ENCODE measurements at regions not wholly inside any gene's neighbourhood (a gene's known extent, or its start where the extent isn't known, plus 50 kb on each side); places are given as distances from the start of the nearest gene placed in this dataset.
"Not testable (repeated sequence)": the region's sequence is repeated elsewhere in the genome, so short reads cannot be mapped to it uniquely, and the experiment has no call there.

- intact Hi-C loops (cut with micrococcal nuclease), result not testable (repeated sequence)
Observed at GRCh38 chr7:49665963-49666362, 107.5 kb upstream of the VWC2 start.

DNA sequence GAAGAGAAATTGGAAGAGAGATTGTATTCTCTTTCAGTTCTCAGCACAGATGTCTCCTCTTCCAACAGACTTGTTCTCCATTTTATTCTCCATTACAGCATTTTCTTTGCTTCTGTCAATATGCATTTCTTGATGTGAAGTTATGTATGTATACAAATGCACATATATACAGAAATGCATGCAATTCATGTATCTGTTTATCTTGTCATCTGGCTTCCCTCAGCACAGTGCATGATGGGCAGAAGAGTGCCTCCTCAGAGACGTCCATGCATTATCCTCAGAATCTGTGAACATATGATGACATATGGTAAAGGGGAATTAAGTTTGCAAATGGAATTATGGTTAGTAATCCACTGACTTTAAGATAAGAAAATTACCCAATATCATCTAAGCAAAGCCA is 106.7 kb upstream of the VWC2 start:
- intact Hi-C loops (cut with micrococcal nuclease), result no loop called here

DNA sequence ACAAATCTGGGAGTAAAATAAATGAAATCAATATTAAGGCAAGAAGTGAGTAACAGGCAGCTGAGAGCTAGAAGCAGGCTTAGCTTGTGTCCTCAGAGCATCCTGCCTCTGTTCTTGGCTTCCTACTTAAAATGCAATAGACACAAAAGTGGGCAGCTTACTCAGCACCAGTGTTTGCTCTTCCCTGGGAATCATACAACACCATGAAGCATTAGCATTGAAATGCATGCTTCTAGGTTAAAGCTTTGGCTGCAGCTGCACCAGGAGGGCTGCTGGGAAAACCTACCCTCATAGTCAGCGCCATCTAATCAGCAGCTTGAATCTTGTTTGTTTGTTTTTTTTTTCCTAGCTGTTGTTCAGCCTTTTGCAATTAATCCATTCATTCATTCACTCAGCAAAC is 104.2 kb upstream of the VWC2 start:
- intact Hi-C loops (cut with micrococcal nuclease), result no loop called here

GRCh38 chr7:49669692-49670260 is 103.7 kb upstream of the VWC2 start:
- intact Hi-C loops (cut with micrococcal nuclease), result no loop called here

GRCh38 chr7:49670991-49671390 is 102.4 kb upstream of the VWC2 start:
- intact Hi-C loops (cut with micrococcal nuclease), result no loop called here

GRCh38 chr7:49692516-49692915 is 80.9 kb upstream of the VWC2 start:
- intact Hi-C loops (cut with micrococcal nuclease), result no loop called here

GRCh38 chr7:49695971-49696370 is 77.5 kb upstream of the VWC2 start:
- intact Hi-C loops (cut with micrococcal nuclease), result no loop called here

DNA sequence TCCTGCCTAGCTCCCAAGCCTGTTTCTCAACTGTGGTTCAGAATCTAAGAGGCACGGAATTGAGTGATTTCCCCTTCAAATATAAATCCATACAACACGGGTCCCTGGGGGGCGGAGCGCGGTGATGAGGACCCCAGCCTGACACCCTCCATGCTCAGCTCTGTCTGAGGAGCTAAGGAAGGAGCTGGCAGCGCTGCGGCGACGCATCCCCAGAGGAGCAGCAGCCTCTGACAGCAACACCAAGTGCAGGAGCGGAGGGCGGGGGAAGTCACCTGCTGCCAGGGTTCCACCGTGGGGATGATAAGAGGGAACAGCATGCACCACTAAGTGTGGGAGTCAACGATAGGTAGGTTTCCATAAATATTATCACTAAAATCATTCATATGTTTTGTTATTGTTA is 72.6 kb upstream of the VWC2 start:
- intact Hi-C loops (cut with micrococcal nuclease), result no loop called here

DNA sequence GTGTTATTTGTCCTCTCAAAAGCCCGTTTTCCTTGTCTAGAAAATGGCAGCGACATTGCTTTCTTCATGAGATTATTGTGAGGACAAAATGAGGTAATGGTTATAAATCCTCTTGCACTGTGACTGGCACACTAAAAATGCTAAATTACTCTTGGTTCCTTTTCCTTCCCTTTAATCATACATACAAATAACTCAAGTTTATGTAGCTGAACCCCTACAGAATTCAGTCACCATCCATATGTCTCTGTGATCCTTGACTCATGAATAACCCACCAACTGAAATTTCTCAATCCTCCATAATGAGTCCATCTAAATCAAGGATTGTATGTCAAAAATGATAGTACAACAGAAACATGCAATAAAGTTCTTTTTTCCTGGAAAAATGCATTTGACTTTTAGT is 71.3 kb upstream of the VWC2 start:
- intact Hi-C loops (cut with micrococcal nuclease), result no loop called here

GRCh38 chr7:49703337-49703736 is 70.1 kb upstream of the VWC2 start:
- intact Hi-C loops (cut with micrococcal nuclease), result no loop called here

DNA sequence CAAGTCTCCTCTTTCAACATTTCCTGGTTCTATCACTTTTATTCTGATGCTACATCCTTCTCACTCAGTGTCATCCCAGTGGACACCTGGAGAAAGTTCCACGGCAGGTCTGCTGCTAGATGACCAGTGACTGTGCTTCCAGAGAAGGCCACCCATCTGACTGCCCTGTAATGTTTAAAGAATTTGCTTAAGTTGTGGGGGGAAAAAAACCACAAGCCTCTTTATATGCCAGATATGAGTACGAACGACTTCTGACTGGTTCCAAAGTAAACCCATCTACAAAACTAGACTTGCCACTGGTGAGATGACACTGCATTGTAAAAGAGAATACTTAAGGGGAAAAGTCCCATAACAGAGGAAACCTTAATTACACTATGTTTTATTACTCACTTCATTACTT is 69.6 kb upstream of the VWC2 start:
- intact Hi-C loops (cut with micrococcal nuclease), result no loop called here

- intact Hi-C loops (cut with micrococcal nuclease), result no loop called here
Observed at GRCh38 chr7:49706106-49706505, 67.3 kb upstream of the VWC2 start.

DNA sequence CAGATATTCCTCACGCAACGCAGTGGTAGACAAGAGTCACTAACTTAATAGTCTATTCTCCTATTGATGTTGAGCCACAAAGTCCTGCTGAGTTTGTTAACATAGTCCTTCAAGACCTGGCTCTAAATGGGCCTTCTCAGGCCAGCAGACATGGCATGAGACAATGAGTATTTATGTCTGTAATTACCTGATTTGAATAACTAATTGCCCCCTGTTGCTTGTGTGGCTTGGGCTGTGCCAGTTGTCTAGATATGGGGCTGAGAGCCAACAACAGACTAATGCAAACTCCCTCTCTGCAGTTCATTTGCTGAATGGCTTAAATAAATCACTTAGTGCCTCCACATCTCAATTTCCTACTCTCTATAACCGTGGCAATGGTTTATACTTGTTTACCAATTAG is 65.5 kb upstream of the VWC2 start:
- intact Hi-C loops (cut with micrococcal nuclease), result no loop called here

- intact Hi-C loops (cut with micrococcal nuclease), result no loop called here
Observed at GRCh38 chr7:49708590-49708989, 64.8 kb upstream of the VWC2 start.

DNA sequence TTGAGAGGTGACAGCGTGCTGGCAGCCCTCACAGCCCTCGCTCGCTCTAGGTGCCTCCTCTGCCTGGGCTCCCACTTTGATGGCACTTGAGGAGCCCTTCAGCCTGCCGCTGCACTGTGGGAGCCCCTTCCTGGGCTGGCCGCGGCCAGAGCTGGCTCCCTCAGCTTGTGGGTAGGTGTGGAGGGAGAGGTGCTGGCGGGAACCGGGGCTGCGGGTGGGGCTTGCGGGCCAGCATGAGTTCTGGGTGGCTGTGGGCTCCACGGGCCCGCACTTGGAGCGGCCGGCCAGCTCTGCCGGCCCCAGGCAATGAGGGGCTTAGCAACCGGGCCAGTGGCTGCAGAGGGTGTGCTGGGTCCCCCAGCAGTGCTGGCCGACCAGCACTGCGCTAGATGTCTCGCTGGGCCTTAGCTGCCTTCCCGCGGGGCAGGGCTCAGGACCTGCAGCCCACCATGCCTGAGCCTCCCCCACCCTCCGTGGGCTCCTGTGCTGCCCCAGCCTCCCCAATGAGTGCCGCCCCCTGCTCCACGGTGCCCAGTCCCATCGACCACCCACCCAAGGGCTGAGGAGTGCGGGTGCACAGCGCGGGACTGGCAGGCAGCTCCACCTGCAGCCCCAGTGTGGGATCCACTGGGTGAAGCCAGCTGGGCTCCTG is 62.2 kb upstream of the VWC2 start:
- intact Hi-C loops (cut with micrococcal nuclease), result not testable (repeated sequence)

DNA sequence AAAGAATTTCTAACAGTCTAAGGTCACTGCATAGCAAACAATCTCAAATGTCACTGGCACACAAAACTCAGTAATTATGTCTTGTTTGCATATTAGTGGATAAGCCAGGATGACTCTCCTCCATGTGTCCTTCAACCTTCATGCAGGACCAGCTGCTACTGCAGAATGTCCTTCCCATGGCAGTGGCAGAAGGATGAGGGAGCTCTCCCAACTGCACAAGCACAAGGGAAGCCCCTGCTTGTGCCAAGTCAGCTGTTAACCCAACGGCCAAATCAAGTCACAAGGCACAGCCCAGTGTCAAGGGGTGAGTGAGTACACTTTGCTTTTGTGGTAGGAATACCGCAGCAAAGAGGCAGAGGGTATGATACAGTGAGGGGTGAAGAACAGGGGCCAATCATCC is 59.3 kb upstream of the VWC2 start:
- intact Hi-C loops (cut with micrococcal nuclease), result no loop called here

- intact Hi-C loops (cut with micrococcal nuclease), result no loop called here
Observed at GRCh38 chr7:49715486-49715885, 58.0 kb upstream of the VWC2 start.

- intact Hi-C loops (cut with micrococcal nuclease), result no loop called here
Observed at GRCh38 chr7:49717547-49717946, 55.9 kb upstream of the VWC2 start.

DNA sequence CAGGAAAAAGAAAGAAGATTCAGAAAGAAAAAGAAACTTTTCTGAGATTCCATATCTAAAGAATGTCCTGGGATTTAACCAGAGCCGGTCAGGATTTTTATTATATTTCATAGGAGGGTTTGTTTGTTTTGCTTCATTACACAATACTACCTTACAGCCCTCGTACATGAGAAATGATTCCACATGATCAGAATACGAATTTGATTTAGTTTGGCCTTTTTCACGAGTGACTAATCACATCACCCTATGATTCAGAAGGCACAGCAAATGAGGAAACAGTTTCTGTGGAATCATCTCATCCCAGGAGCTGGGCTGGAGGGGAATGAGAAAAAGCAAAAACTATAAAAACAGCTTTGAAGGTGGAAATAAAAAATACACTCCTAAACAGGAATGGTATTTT is 54.7 kb upstream of the VWC2 start:
- intact Hi-C loops (cut with micrococcal nuclease), result no loop called here

DNA sequence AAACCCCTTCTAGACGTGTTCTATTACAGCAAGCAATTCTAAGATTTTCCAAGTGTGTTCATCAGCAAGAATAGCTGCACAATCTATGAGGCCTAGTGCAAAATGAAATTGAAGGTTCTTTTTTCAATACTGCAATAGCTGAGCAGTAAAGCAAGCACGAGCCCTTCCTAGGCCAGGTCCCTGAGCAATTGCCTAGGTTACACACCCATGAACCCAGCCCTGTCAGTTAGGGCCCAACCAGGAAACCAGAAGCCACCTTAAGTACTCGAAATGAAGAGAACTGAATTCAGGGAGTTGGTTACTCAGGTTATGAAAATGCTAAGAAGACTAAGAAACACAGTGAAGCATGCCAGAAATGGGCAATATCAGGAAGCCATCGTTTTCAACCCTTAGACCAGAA is 52.0 kb upstream of the VWC2 start:
- intact Hi-C loops (cut with micrococcal nuclease), result no loop called here
